ENCODE measurements at regions not wholly inside any gene's neighbourhood (a gene's known extent, or its start where the extent isn't known, plus 50 kb on each side); places are given as distances from the start of the nearest gene placed in this dataset.
"Not testable (repeated sequence)": the region's sequence is repeated elsewhere in the genome, so short reads cannot be mapped to it uniquely, and the experiment has no call there.

DNA sequence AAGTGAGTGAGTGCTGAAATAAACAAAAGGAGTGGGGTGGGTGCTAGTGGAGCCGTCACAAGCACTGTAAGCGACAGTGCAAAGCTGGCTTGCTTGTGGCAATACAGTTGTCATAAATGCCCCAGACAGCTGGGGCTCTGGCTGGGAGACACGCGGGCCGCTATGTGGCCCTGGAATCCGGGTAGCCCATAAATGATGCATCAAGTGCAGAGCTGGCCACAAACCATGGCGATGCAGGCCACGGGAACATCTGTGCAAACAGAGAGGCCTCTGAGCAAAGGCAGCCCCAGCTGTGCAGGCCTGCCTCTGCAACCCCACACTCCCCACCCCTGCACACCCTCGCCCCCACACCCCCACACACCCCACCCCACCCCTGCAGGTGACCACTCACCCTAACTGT is 349.2 kb upstream of the ID2 start:
- intact Hi-C loops (cut with DNase I; ENCODE audit: low total_unique reads), result no loop called here
- DNase-seq, result no peak
- no peaks in the 10 kb centered on the region for H3K27me3 ChIP-seq

DNA sequence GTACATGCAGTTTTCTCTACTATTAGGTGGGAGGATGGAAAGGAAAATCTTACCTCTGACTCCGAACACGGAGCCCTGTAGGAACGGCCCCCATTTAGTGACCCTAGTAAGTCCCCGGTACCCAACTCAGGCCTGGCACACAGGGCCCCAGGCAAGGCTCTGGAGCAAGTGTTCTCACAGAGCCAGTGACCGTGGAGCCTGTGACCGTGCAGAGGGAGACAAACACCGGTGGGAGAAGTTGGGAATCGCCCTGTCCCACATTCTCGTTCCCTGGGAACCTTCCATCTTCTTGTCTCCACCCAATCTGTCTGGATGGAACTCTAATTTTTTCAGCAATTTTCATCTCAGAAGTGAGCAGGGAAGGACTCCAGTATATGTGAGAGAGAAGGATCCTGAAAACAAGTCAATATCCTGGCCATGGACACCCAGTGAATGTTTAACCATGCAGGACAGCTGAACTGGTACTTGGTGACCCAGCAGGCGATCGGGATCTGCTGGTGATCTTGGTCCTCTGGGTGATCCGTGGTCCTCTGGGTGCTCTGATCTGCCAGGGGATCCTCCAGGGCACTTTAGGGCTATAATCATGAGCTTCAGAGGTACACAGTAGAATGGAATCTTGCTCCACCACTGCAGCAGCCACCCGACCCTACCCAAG is 348.6 kb upstream of the ID2 start:
- no peaks in the 10 kb centered on the region for H3K27me3 ChIP-seq
- no peaks in the 10 kb centered on the region for H3K4me1 ChIP-seq
- intact Hi-C loops (cut with DNase I; ENCODE audit: low total_unique reads), result no loop called here
- H3K27ac ChIP-seq, result no peak overlapping the region
- TF ChIP-seq, protein P1, sequence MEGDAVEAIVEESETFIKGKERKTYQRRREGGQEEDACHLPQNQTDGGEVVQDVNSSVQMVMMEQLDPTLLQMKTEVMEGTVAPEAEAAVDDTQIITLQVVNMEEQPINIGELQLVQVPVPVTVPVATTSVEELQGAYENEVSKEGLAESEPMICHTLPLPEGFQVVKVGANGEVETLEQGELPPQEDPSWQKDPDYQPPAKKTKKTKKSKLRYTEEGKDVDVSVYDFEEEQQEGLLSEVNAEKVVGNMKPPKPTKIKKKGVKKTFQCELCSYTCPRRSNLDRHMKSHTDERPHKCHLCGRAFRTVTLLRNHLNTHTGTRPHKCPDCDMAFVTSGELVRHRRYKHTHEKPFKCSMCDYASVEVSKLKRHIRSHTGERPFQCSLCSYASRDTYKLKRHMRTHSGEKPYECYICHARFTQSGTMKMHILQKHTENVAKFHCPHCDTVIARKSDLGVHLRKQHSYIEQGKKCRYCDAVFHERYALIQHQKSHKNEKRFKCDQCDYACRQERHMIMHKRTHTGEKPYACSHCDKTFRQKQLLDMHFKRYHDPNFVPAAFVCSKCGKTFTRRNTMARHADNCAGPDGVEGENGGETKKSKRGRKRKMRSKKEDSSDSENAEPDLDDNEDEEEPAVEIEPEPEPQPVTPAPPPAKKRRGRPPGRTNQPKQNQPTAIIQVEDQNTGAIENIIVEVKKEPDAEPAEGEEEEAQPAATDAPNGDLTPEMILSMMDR (IDR thresholded peaks at IDR 0.05), result no peak
- no peaks in the 10 kb centered on the region for H3K9me3 ChIP-seq
- no peaks in the 10 kb centered on the region for H3K36me3 ChIP-seq
- DNase-seq, result no peak
- no peak overlapping the region for H3K4me3 ChIP-seq

More for the DNA sequence above, 349.2 kb upstream of the ID2 start:
- Histone ChIP-seq H3K4me3 (no peak overlapping the region), H3K27ac (no peak overlapping the region), H3K36me3 (no peaks in the 10 kb centered on the region), H3K9me3 (no peaks in the 10 kb centered on the region), H3K4me1 (no peaks in the 10 kb centered on the region)
- TF ChIP-seq, protein P1 (IDR thresholded peaks at IDR 0.05), result no peak
- TF ChIP-seq POLR2A (IDR thresholded peaks at IDR 0.05), result no peak

DNA sequence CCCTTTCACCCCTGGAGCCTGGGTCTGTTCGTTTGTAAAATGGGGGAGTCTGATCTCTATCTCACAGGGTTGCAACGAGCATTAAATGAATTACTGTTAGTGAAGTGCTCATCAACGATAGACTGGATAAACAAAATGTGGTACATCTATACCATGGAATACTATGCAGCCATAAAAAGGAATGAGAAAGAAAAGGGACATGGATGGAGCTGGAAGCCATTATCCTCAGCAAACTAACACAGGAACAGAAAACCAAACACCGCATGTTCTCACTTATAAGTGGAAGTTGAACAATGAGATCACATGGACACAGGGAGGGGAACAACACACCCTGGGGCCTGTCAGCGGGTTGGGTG is 348.0 kb upstream of the ID2 start:
- H3K27ac ChIP-seq; H3K4me3 ChIP-seq; intact Hi-C loops (cut with DNase I; ENCODE audit: low total_unique reads); H3K9me3 ChIP-seq; H3K27me3 ChIP-seq; DNase-seq; H3K36me3 ChIP-seq; H3K4me1 ChIP-seq: not testable (repeated sequence)

DNA sequence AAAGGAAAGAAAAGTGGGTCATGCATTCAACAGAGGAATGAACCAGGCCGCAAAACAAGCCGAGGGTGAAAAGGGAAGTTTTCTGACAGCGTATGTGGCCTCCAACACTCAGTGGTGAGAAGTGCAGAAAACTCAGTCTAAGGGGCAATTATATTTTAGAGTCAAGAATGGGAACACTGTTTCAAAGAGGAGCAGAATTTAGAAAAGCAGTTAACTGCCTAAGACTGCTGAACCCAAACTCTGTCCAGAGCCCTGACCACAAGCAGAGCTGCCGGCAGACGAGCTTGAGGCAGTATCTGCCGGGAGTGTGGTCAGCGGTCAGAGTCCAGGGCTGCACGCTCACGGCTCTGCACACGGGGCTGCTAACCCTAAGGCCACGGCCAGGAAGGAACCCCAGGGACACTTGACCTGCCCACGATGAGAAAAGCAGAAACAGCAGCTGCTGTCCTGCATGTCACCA is 347.0 kb upstream of the ID2 start:
- H3K4me1 ChIP-seq, result no peaks in the 10 kb centered on the region
- H3K27ac ChIP-seq, result no peak overlapping the region
- TF ChIP-seq, protein P1 (IDR thresholded peaks at IDR 0.05), result no peak
- TF ChIP-seq POLR2A (IDR thresholded peaks at IDR 0.05), result no peak
- H3K4me3 ChIP-seq, result no peak overlapping the region
- no peak for DNase-seq
- no peaks in the 10 kb centered on the region for H3K9me3 ChIP-seq
- H3K27me3 ChIP-seq, result no peaks in the 10 kb centered on the region
- intact Hi-C loops (cut with DNase I; ENCODE audit: low total_unique reads), result no loop called here
- no peaks in the 10 kb centered on the region for H3K36me3 ChIP-seq

DNA sequence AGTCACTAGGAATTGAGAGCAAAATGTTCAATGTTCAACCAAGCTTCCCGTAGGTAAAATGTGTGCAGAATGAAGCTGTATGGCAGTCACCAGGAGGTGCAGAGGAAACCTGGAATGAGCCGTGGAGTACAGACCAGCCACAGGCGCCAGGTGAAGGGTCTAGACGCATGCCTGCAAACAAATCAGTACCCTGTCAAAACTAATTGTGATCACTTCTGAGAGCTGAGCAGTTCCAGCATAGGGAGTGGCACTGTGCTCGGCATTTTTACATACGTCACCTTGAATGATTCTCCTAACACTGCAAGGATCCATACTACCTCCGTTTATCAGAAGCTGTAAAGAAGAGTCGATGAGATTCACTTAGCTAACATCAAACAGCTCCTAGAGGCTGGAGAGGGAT is 346.1 kb upstream of the ID2 start:
- Histone ChIP-seq H3K27me3 (no peaks in the 10 kb centered on the region), H3K36me3 (no peaks in the 10 kb centered on the region), H3K9me3 (no peaks in the 10 kb centered on the region), H3K4me1 (no peaks in the 10 kb centered on the region), H3K4me3 (no peak overlapping the region), H3K27ac (no peak overlapping the region)
- no peak for TF ChIP-seq POLR2A (IDR thresholded peaks at IDR 0.05)
- TF ChIP-seq, protein P1 (IDR thresholded peaks at IDR 0.05), result no peak
- intact Hi-C loops (cut with DNase I; ENCODE audit: low total_unique reads), result no loop called here
- no peak for DNase-seq

DNA sequence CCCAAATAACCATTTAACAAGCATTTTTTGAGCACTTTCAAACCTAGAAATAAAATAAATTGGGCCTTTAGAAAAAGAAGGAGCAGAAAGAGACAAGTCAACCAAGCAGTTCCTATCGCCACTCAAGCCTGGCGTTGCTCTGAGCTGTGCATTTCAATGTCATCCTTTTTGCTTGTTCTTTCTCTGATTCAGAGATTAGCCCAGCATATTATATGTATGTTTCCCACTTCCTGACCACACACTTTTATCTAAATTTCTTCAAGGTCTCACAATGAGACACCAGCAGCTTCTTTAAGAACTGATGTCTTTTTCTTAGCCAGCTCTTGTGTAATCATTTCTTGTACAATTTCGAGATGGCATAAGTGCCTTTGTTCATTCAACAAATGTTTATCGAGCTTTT is 344.5 kb upstream of the ID2 start:
- H3K4me3 ChIP-seq, result no peak overlapping the region
- no peak for TF ChIP-seq POLR2A (IDR thresholded peaks at IDR 0.05)
- TF ChIP-seq, protein P1 (IDR thresholded peaks at IDR 0.05), result no peak
- no peak for DNase-seq
- no peaks in the 10 kb centered on the region for H3K36me3 ChIP-seq
- H3K9me3 ChIP-seq, result no peaks in the 10 kb centered on the region
- no peaks in the 10 kb centered on the region for H3K4me1 ChIP-seq
- no peaks in the 10 kb centered on the region for H3K27me3 ChIP-seq
- intact Hi-C loops (cut with DNase I; ENCODE audit: low total_unique reads), result no loop called here
- H3K27ac ChIP-seq, result no peak overlapping the region
